GM23338 (cell line): ENCODE measurements at regions not wholly inside any gene's neighbourhood (a gene's known extent, or its start where the extent isn't known, plus 50 kb on each side); places are given as distances from the start of the nearest gene placed in this dataset.

Experiments
- ATAC-seq: fragments of 200-7000 bp; cut with Tn5 transposase; 3 replicates; pipeline ENCODE4 v1.9.1; 2020
- DNase-seq: peaks from one replicate; pipeline ENCODE4 v3.0.0-alpha.2; 2015; ENCODE audit warnings: low spot score
- H2AFZ ChIP-seq: fragments of 200-600 bp; sonication (generic); 2 replicates; pipeline ENCODE4 v1.8.0; 2016; ENCODE audit warnings: antibody characterized with exemption, mild to moderate bottlenecking, moderate library complexity
- H3F3A ChIP-seq: fragments of 200-600 bp; sonication (generic); replicated peaks from 2 replicates; pipeline ENCODE4 v1.8.0; 2017; ENCODE audit warnings: antibody characterized with exemption, mixed run types, low read depth
- H3K27ac ChIP-seq: fragments of 200-600 bp; sonication (generic); 2 replicates; pipeline ENCODE4 v1.6.1; 2016; ENCODE audit warnings: low read depth
- H3K27me3 ChIP-seq: fragments of 200-600 bp; sonication (generic); 2 replicates; pipeline ENCODE4 v1.8.0; 2016; ENCODE audit warnings: mild to moderate bottlenecking, mixed run types, moderate library complexity; ENCODE audit not compliant: insufficient read depth
- H3K36me3 ChIP-seq: fragments of 200-600 bp; sonication (generic); 2 replicates; pipeline ENCODE4 v1.8.0; 2016; ENCODE audit warnings: mild to moderate bottlenecking; ENCODE audit not compliant: insufficient read depth
- H3K4me1 ChIP-seq: fragments of 200-600 bp; sonication (generic); 2 replicates; pipeline ENCODE4 v1.8.0; 2016; ENCODE audit warnings: mild to moderate bottlenecking, moderate library complexity; ENCODE audit not compliant: insufficient read depth
- H3K4me2 ChIP-seq: fragments of 200-600 bp; sonication (generic); 2 replicates; pipeline ENCODE4 v1.7.1; 2017; ENCODE audit warnings: mixed run types
- H3K4me3 ChIP-seq: fragments of 200-600 bp; sonication (generic); 2 replicates; pipeline ENCODE4 v1.6.1; 2016; ENCODE audit warnings: mixed run types
- H3K79me2 ChIP-seq: fragments of 200-600 bp; sonication (generic); replicated peaks from 2 replicates; pipeline ENCODE4 v1.8.0; 2017; ENCODE audit warnings: mild to moderate bottlenecking; ENCODE audit not compliant: insufficient read depth
- H3K9me2 ChIP-seq: fragments of 200-600 bp; sonication (generic); 2 replicates; pipeline ENCODE4 v1.8.0; 2017; ENCODE audit not compliant: insufficient read depth
- H4K20me1 ChIP-seq: fragments of 200-600 bp; sonication (generic); replicated peaks from 2 replicates; pipeline ENCODE4 v1.8.0; 2017; ENCODE audit warnings: mild to moderate bottlenecking; ENCODE audit not compliant: insufficient read depth
- H3K27ac Mint-ChIP-seq: 2 replicates; pipeline ENCODE4 v1.8.0; 2020; ENCODE audit warnings: inconsistent platforms, mild to moderate bottlenecking, moderate library complexity, mixed read lengths
- H3K27me3 Mint-ChIP-seq: 3 replicates; pipeline ENCODE4 v1.8.0; 2022; ENCODE audit warnings: low read depth, mild to moderate bottlenecking, moderate library complexity, mixed read lengths, inconsistent platforms; ENCODE audit not compliant: insufficient read depth, poor library complexity
- H3K36me3 Mint-ChIP-seq: 3 replicates; pipeline ENCODE4 v1.8.0; 2021; ENCODE audit warnings: low read depth, mild to moderate bottlenecking, inconsistent platforms, moderate library complexity, mixed read lengths
- H3K4me1 Mint-ChIP-seq: 3 replicates; pipeline ENCODE4 v1.8.0; 2020; ENCODE audit warnings: mild to moderate bottlenecking, inconsistent platforms, mixed read lengths
- H3K4me3 Mint-ChIP-seq: 3 replicates; pipeline ENCODE4 v1.8.0; 2021; ENCODE audit warnings: moderate library complexity, mild to moderate bottlenecking, inconsistent platforms, mixed read lengths
- H3K9me3 Mint-ChIP-seq: 3 replicates; pipeline ENCODE4 v1.8.0; 2020; ENCODE audit warnings: moderate library complexity, mild to moderate bottlenecking, inconsistent platforms, mixed read lengths
- CREB1 ChIP-seq: fragments of 250-450 bp; sonication (Bioruptor Pico); IDR thresholded peaks from 2 replicates; pipeline ENCODE4 v1.5.0; 2020; ENCODE audit warnings: low read depth, mild to moderate bottlenecking, moderate library complexity
- EZH2 ChIP-seq: fragments of 200-600 bp; sonication (generic); IDR thresholded peaks from one replicate; pipeline ENCODE4 v1.8.0; 2017; ENCODE audit warnings: antibody characterized with exemption, mild to moderate bottlenecking, low read depth; ENCODE audit not compliant: unreplicated experiment
- JUNB ChIP-seq: IDR thresholded peaks from one replicate; pipeline ENCODE4 v1.6.1; 2016; ENCODE audit warnings: antibody characterized with exemption; ENCODE audit not compliant: unreplicated experiment
- STAT1 ChIP-seq: IDR thresholded peaks from one replicate; pipeline ENCODE4 v1.6.1; 2016; ENCODE audit warnings: antibody characterized with exemption; ENCODE audit not compliant: unreplicated experiment
- ZNF114 ChIP-seq: fragments of 250-450 bp; sonication (Bioruptor Pico); IDR thresholded peaks from 2 replicates; pipeline ENCODE4 v1.5.0; 2020; ENCODE audit warnings: mild to moderate bottlenecking, moderate library complexity
- ZNF331 ChIP-seq: fragments of 250-450 bp; sonication (Bioruptor Pico); IDR thresholded peaks from 2 replicates; pipeline ENCODE4 v1.5.0; 2020; ENCODE audit warnings: low read depth, mild to moderate bottlenecking, moderate library complexity
- TF ChIP-seq, protein P1 (sequence below): IDR thresholded peaks from one replicate; pipeline ENCODE4 v1.6.1; 2018; ENCODE audit warnings: antibody characterized with exemption; ENCODE audit not compliant: unreplicated experiment
- TF ChIP-seq, protein P2 (sequence below): IDR thresholded peaks from 2 replicates; pipeline ENCODE4 v1.6.1; 2016; ENCODE audit warnings: antibody characterized with exemption
- TF ChIP-seq, protein P3 (sequence below), 2 experiments: fragments of 200-600 bp in 1 of 2; sonication (generic) in 1 of 2; conservative IDR thresholded peaks; 2 replicates each; pipeline versions ENCODE4 v1.5.1 to v1.6.1; 2016 to 2017; ENCODE audit warnings: antibody characterized with exemption in 2 of 2, low read depth in 2 of 2, mild to moderate bottlenecking in 2 of 2, moderate library complexity in 1 of 2
- TF ChIP-seq, protein P4 (sequence below): fragments of 250-450 bp; sonication (Bioruptor Pico); IDR thresholded peaks from 2 replicates; pipeline ENCODE4 v1.5.0; 2020; ENCODE audit warnings: mild to moderate bottlenecking, moderate library complexity

DNA sequence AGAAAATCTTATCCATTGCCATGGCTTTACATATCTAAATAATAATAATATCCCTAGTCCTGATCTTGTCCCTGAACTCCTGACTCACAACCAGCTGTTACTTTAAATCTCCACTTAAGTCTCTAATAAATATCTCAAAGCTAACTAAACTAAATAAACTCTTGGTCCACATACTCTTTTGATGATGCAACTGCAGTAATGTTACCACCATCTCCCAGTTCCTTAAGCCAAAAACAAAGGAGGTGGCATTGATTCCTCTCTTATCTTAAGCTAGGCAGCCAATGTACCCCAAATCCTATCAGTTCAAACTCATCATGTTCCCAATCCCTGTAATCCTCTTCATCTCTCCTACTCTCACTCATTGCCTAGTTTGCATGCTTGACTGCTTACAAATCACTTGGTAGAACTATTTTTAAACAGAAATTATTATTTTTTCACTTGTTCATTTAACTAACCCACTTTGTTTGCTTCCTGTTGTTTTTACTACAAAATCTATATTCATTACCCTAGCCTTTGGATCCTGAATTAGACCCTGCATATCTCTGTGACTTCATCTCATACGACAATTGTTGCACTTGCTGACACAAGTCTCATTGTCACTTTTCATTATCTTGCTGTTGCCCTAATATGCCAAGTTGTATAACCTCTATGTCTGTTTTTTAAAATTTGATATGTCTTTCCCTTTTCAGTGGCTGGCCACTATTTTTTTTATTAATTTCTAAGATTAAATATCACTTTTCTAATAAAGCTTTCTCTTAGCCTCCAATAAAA, 462.2 kb downstream of the ZPLD1 start (continued):
- TF ChIP-seq, protein P1, sequence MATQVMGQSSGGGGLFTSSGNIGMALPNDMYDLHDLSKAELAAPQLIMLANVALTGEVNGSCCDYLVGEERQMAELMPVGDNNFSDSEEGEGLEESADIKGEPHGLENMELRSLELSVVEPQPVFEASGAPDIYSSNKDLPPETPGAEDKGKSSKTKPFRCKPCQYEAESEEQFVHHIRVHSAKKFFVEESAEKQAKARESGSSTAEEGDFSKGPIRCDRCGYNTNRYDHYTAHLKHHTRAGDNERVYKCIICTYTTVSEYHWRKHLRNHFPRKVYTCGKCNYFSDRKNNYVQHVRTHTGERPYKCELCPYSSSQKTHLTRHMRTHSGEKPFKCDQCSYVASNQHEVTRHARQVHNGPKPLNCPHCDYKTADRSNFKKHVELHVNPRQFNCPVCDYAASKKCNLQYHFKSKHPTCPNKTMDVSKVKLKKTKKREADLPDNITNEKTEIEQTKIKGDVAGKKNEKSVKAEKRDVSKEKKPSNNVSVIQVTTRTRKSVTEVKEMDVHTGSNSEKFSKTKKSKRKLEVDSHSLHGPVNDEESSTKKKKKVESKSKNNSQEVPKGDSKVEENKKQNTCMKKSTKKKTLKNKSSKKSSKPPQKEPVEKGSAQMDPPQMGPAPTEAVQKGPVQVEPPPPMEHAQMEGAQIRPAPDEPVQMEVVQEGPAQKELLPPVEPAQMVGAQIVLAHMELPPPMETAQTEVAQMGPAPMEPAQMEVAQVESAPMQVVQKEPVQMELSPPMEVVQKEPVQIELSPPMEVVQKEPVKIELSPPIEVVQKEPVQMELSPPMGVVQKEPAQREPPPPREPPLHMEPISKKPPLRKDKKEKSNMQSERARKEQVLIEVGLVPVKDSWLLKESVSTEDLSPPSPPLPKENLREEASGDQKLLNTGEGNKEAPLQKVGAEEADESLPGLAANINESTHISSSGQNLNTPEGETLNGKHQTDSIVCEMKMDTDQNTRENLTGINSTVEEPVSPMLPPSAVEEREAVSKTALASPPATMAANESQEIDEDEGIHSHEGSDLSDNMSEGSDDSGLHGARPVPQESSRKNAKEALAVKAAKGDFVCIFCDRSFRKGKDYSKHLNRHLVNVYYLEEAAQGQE = no peak
- TF ChIP-seq JUNB (no peak), CREB1 (no peak), ZNF114 (CRISPR knock-in tag) (no peak)

DNA sequence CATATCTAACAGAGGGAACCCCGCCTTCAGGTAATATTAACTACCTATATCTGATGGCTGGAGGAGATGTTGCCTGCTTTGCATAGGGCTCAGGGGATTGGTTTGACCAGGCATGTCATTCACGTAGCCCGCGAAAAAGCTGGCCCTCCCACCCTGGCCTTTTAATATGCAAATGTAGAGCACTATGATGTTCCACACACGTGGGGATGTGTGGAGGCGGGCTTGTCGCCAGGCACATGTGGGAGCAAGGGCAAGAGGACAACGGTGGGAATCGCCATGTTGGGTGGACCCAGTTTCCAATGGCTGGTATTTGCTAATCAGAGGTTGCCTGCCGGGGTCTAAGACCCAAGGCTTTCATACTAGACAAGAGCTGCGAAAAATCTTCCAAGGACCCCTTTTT, 469.8 kb downstream of the ZPLD1 start:
- H3K4me3 Mint-ChIP-seq = no peak overlapping the region
- no peak overlapping the region for H3K27ac Mint-ChIP-seq
- no peaks in the 10 kb centered on the region for H3K9me3 Mint-ChIP-seq
- ATAC-seq (no peak), DNase-seq (no peak)
- no peaks in the 10 kb centered on the region for H3K36me3 ChIP-seq
- no peaks in the 10 kb centered on the region for H3K79me2 ChIP-seq
- H4K20me1 ChIP-seq = no peaks in the 10 kb centered on the region
- H3K27ac ChIP-seq = no peak overlapping the region
- no peaks in the 10 kb centered on the region for H3F3A ChIP-seq
- H3K27me3 Mint-ChIP-seq = no peaks in the 10 kb centered on the region
- no peaks in the 10 kb centered on the region for H3K9me2 ChIP-seq
- no peaks in the 10 kb centered on the region for H3K27me3 ChIP-seq
- TF ChIP-seq JUNB = no peak
- TF ChIP-seq CREB1 = no peak
- no peak for TF ChIP-seq EZH2
- TF ChIP-seq, protein P2, sequence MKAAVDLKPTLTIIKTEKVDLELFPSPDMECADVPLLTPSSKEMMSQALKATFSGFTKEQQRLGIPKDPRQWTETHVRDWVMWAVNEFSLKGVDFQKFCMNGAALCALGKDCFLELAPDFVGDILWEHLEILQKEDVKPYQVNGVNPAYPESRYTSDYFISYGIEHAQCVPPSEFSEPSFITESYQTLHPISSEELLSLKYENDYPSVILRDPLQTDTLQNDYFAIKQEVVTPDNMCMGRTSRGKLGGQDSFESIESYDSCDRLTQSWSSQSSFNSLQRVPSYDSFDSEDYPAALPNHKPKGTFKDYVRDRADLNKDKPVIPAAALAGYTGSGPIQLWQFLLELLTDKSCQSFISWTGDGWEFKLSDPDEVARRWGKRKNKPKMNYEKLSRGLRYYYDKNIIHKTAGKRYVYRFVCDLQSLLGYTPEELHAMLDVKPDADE = no peak
- TF ChIP-seq, protein P3, sequence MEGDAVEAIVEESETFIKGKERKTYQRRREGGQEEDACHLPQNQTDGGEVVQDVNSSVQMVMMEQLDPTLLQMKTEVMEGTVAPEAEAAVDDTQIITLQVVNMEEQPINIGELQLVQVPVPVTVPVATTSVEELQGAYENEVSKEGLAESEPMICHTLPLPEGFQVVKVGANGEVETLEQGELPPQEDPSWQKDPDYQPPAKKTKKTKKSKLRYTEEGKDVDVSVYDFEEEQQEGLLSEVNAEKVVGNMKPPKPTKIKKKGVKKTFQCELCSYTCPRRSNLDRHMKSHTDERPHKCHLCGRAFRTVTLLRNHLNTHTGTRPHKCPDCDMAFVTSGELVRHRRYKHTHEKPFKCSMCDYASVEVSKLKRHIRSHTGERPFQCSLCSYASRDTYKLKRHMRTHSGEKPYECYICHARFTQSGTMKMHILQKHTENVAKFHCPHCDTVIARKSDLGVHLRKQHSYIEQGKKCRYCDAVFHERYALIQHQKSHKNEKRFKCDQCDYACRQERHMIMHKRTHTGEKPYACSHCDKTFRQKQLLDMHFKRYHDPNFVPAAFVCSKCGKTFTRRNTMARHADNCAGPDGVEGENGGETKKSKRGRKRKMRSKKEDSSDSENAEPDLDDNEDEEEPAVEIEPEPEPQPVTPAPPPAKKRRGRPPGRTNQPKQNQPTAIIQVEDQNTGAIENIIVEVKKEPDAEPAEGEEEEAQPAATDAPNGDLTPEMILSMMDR (conservative IDR thresholded peaks at IDR 0.05; ENCODE audit: low read depth in 2 of 2) = no peak
- TF ChIP-seq, protein P4, sequence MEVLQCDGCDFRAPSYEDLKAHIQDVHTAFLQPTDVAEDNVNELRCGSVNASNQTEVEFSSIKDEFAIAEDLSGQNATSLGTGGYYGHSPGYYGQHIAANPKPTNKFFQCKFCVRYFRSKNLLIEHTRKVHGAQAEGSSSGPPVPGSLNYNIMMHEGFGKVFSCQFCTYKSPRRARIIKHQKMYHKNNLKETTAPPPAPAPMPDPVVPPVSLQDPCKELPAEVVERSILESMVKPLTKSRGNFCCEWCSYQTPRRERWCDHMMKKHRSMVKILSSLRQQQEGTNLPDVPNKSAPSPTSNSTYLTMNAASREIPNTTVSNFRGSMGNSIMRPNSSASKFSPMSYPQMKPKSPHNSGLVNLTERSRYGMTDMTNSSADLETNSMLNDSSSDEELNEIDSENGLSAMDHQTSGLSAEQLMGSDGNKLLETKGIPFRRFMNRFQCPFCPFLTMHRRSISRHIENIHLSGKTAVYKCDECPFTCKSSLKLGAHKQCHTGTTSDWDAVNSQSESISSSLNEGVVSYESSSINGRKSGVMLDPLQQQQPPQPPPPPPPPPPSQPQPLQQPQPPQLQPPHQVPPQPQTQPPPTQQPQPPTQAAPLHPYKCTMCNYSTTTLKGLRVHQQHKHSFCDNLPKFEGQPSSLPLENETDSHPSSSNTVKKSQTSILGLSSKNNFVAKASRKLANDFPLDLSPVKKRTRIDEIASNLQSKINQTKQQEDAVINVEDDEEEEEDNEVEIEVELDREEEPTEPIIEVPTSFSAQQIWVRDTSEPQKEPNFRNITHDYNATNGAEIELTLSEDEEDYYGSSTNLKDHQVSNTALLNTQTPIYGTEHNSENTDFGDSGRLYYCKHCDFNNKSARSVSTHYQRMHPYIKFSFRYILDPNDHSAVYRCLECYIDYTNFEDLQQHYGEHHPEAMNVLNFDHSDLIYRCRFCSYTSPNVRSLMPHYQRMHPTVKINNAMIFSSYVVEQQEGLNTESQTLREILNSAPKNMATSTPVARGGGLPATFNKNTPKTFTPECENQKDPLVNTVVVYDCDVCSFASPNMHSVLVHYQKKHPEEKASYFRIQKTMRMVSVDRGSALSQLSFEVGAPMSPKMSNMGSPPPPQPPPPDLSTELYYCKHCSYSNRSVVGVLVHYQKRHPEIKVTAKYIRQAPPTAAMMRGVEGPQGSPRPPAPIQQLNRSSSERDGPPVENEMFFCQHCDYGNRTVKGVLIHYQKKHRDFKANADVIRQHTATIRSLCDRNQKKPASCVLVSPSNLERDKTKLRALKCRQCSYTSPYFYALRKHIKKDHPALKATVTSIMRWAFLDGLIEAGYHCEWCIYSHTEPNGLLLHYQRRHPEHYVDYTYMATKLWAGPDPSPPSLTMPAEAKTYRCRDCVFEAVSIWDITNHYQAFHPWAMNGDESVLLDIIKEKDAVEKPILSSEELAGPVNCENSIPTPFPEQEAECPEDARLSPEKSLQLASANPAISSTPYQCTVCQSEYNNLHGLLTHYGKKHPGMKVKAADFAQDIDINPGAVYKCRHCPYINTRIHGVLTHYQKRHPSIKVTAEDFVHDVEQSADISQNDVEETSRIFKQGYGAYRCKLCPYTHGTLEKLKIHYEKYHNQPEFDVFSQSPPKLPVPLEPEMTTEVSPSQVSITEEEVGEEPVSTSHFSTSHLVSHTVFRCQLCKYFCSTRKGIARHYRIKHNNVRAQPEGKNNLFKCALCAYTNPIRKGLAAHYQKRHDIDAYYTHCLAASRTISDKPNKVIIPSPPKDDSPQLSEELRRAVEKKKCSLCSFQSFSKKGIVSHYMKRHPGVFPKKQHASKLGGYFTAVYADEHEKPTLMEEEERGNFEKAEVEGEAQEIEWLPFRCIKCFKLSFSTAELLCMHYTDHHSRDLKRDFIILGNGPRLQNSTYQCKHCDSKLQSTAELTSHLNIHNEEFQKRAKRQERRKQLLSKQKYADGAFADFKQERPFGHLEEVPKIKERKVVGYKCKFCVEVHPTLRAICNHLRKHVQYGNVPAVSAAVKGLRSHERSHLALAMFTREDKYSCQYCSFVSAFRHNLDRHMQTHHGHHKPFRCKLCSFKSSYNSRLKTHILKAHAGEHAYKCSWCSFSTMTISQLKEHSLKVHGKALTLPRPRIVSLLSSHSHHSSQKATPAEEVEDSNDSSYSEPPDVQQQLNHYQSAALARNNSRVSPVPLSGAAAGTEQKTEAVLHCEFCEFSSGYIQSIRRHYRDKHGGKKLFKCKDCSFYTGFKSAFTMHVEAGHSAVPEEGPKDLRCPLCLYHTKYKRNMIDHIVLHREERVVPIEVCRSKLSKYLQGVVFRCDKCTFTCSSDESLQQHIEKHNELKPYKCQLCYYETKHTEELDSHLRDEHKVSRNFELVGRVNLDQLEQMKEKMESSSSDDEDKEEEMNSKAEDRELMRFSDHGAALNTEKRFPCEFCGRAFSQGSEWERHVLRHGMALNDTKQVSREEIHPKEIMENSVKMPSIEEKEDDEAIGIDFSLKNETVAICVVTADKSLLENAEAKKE (CRISPR knock-in tag) = no peak
- no peak for TF ChIP-seq STAT1
- TF ChIP-seq ZNF331 = no peak
- no peak overlapping the region for H2AFZ ChIP-seq
- no peaks in the 10 kb centered on the region for H3K36me3 Mint-ChIP-seq
- peaks cover under 1% of the 10 kb centered on the region; the same call in 2 of the 3 replicates for H3K4me1 Mint-ChIP-seq
- H3K4me3 ChIP-seq = no peak overlapping the region
- no peak overlapping the region for H3K4me2 ChIP-seq
- 0 out of 2 replicates have a peak, but pooled peaks cover under 1% of the 10 kb centered on the region for H3K4me1 ChIP-seq
